Right lobe of liver (tissue), 6 donors: ENCODE measurements at regions not wholly inside any gene's neighbourhood (a gene's known extent, or its start where the extent isn't known, plus 50 kb on each side); places are given as distances from the start of the nearest gene placed in this dataset.
"Not testable (repeated sequence)": the region's sequence is repeated elsewhere in the genome, so short reads cannot be mapped to it uniquely, and the experiment has no call there.

Experiments
- ATAC-seq, 4 donors: fragments of 200-7000 bp; cut with Tn5 transposase; one replicate each; pipeline ENCODE4 v1.9.1; 2020; ENCODE audit warnings: mild to moderate bottlenecking in 4 of 4, moderate library complexity in 4 of 4
- DNase-seq, 3 donors: peaks; one replicate each; pipeline ENCODE4 v3.0.0-alpha.2; 2020
- H3K27ac ChIP-seq, 3 donors: fragments of 200-600 bp; one replicate each; pipeline ENCODE4 v1.8.0; 2022
- H3K27me3 ChIP-seq, 2 donors: fragments of 200-600 bp; one replicate each; pipeline ENCODE4 v1.8.0; 2022
- H3K36me3 ChIP-seq, 4 donors: fragments of 200-600 bp; sonication (generic) in 1 of 4; one replicate each; pipeline versions ENCODE4 v1.5.1 to v1.8.0; 2017 to 2022; ENCODE audit warnings: control low read depth in 1 of 4
- H3K4me1 ChIP-seq, 4 donors: fragments of 200-600 bp; sonication (generic) in 1 of 4; one replicate each; pipeline versions ENCODE4 v1.5.1 to v1.8.0; 2017 to 2022; ENCODE audit warnings: control low read depth in 1 of 4
- H3K4me3 ChIP-seq, 3 donors: fragments of 200-600 bp; one replicate each; pipeline ENCODE4 v1.8.0; 2022
- H3K9me3 ChIP-seq, 4 donors: fragments of 200-600 bp; sonication (generic) in 1 of 4; one replicate each; pipeline versions ENCODE4 v1.5.1 to v1.8.0; 2017 to 2022; ENCODE audit warnings: control low read depth in 1 of 4
- POLR2A ChIP-seq: fragments of 450-650 bp; IDR thresholded peaks from one replicate; pipeline ENCODE4 v1.6.1; 2017; ENCODE audit warnings: antibody characterized with exemption, mild to moderate bottlenecking
- WGBS: methylation state at CpG from one replicate; pipeline ENCODE4 v1.1.6; 2018; ENCODE audit warnings: low coverage, low lambda C conversion rate; ENCODE audit not compliant: insufficient coverage; ENCODE audit errors: missing lambda C conversion rate; 5-methylcytosine and 5-hydroxymethylcytosine counted together
- intact Hi-C, 2 donors: fragments of 100-400 bp; cut with DNase I; formaldehyde crosslinking; loops; one replicate each; pipeline versions ENCODE4 v1.11.2 to v1.14.1; 2022
- TF ChIP-seq, protein P1 (sequence below), 4 donors: fragments of 200-600 bp in 3 of 4; fragments of 450-650 bp in 1 of 4; IDR thresholded peaks; one replicate each; pipeline versions ENCODE4 v1.5.1 to v1.8.0; 2016 to 2022; ENCODE audit warnings: antibody characterized with exemption in 4 of 4, mild to moderate bottlenecking in 2 of 4
- donor health status: DM: no; HTN: yes; CAD: no.
- donor health status: DM: no; HTN: no; CAD: no.
- donor health status: DM: no; HTN: no; CAD: no.
- donor health status: DM: no; HTN: yes; CAD: no.
- donor health status: DM: no; HTN: yes; CAD: no.

- TF ChIP-seq, protein P1, sequence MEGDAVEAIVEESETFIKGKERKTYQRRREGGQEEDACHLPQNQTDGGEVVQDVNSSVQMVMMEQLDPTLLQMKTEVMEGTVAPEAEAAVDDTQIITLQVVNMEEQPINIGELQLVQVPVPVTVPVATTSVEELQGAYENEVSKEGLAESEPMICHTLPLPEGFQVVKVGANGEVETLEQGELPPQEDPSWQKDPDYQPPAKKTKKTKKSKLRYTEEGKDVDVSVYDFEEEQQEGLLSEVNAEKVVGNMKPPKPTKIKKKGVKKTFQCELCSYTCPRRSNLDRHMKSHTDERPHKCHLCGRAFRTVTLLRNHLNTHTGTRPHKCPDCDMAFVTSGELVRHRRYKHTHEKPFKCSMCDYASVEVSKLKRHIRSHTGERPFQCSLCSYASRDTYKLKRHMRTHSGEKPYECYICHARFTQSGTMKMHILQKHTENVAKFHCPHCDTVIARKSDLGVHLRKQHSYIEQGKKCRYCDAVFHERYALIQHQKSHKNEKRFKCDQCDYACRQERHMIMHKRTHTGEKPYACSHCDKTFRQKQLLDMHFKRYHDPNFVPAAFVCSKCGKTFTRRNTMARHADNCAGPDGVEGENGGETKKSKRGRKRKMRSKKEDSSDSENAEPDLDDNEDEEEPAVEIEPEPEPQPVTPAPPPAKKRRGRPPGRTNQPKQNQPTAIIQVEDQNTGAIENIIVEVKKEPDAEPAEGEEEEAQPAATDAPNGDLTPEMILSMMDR (IDR thresholded peaks at IDR 0.05), result no peak
- TF ChIP-seq POLR2A, result no peak
- Histone ChIP-seq H3K4me3 (no peak overlapping the region), H3K27me3 (no peaks in the 10 kb centered on the region), H3K36me3 (no peaks in the 10 kb centered on the region), H3K4me1 (no peaks in the 10 kb centered on the region), H3K27ac (no peak overlapping the region), H3K9me3 (no peaks in the 10 kb centered on the region)
- DNase-seq, result no peak
- intact Hi-C loops, result no loop called here
- 72% methylated on average over 9 of the region's 10 CpGs for WGBS
- no peak for ATAC-seq
These were observed 109.3 kb upstream of the EYA4 start for GRCh38 chr6:133131621-133132465.

GRCh38 chr6:133132466-133132971 lies 108.6 kb upstream of the EYA4 start:
- Histone ChIP-seq H3K9me3 (no peaks in the 10 kb centered on the region), H3K4me3 (no peak overlapping the region), H3K4me1 (no peaks in the 10 kb centered on the region), H3K27me3 (no peaks in the 10 kb centered on the region), H3K27ac (no peak overlapping the region), H3K36me3 (no peaks in the 10 kb centered on the region)
- DNase-seq (no peak), ATAC-seq (no peak)
- 56% methylated on average over 11 of the region's 12 CpGs for WGBS
- intact Hi-C loops, result no loop called here
- TF ChIP-seq, protein P1 (IDR thresholded peaks at IDR 0.05), result no peak
- TF ChIP-seq POLR2A, result no peak

DNA sequence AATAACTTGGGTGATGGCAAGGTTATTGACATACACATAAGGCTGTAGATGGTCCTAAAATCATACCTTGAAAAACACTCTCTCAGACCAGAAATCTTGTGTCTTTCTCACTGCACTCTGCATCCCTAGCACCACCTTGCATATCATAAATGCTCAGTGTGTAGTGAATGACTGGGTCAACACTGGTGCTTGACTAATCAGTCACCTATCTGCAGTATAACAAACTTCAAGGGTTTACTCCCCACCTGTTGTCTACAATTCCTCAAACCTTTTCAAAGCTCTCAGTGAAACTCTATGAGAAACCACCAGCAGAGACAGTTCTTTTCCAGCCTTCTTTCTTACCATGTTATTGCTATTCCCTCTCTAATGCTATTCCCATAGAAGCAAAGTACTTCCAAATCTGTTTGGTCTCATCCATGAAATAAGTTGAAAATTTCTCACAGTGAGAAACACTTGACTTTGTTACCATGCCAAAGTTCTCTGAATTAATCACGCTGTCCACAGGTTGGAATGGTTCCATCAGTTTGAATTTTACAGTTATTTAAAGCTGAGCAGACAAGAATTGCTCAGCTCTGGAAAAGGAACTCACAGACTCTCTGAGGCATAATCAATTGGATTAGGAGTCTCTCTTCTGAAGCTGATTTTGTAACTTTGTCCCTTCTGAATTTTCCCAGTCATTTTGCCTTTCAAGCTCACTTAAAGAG lies 104.8 kb upstream of the EYA4 start:
- 23% methylated on average over 1 of the region's 1 CpG for WGBS
- ATAC-seq (no peak), DNase-seq (no peak)
- TF ChIP-seq, protein P1 (IDR thresholded peaks at IDR 0.05), result no peak
- TF ChIP-seq POLR2A, result no peak
- no peaks in the 10 kb centered on the region for H3K36me3 ChIP-seq
- no peaks in the 10 kb centered on the region for H3K9me3 ChIP-seq
- H3K4me1 ChIP-seq, result no peaks in the 10 kb centered on the region
- intact Hi-C loops, result no loop called here
- no peaks in the 10 kb centered on the region for H3K27me3 ChIP-seq
- no peak overlapping the region for H3K27ac ChIP-seq
- no peak overlapping the region for H3K4me3 ChIP-seq

GRCh38 chr6:133147470-133148184 lies 93.5 kb upstream of the EYA4 start:
- ATAC-seq, H3K9me3 ChIP-seq, H3K36me3 ChIP-seq, H3K4me1 ChIP-seq, H3K4me3 ChIP-seq, H3K27ac ChIP-seq, H3K27me3 ChIP-seq, DNase-seq, intact Hi-C loops: not testable (repeated sequence)
- 81% methylated on average over 7 of the region's 30 CpGs for WGBS
